Transverse colon (tissue), 4 donors: ENCODE measurements at regions not wholly inside any gene's neighbourhood (a gene's known extent, or its start where the extent isn't known, plus 50 kb on each side); places are given as distances from the start of the nearest gene placed in this dataset.

ENCODE experiments used
- DNase-seq: peaks from one replicate; pipeline ENCODE4 v3.0.0-alpha.2; 2019
- H3K27ac ChIP-seq, 4 donors: fragments of 200-600 bp; sonication (generic); 2 replicates each; pipeline ENCODE4 v1.5.1; 2016 to 2018; ENCODE audit warnings: inconsistent platforms in 4 of 4
- H3K27me3 ChIP-seq: fragments of 200-600 bp; sonication (generic); 2 replicates; pipeline ENCODE4 v1.5.1; 2017; ENCODE audit warnings: inconsistent platforms
- H3K36me3 ChIP-seq, 4 donors: fragments of 200-600 bp; sonication (generic); 2 replicates each; pipeline ENCODE4 v1.5.1; 2017 to 2019; ENCODE audit warnings: inconsistent platforms in 4 of 4
- H3K4me1 ChIP-seq, 4 donors: fragments of 200-600 bp; sonication (generic); 2 replicates each; pipeline ENCODE4 v1.5.1; 2017 to 2020; ENCODE audit warnings: inconsistent platforms in 4 of 4
- H3K4me3 ChIP-seq, 4 donors: fragments of 200-600 bp; sonication (generic); 1 replicate in 1 of 4; 2 replicates in 3 of 4; pipeline versions ENCODE4 v1.5.1 to v1.6.1; 2017 to 2019; ENCODE audit warnings: inconsistent platforms in 4 of 4
- H3K9me3 ChIP-seq, 2 donors: fragments of 200-600 bp; sonication (generic); 2 replicates each; pipeline ENCODE4 v1.5.1; 2017 to 2019; ENCODE audit warnings: inconsistent platforms in 2 of 2
- EP300 ChIP-seq: sonication (generic); formaldehyde crosslinking; IDR thresholded peaks from one replicate; pipeline ENCODE4 v1.6.1; 2017; ENCODE audit warnings: antibody characterized with exemption, low read depth
- POLR2A ChIP-seq: fragments of 450-650 bp; IDR thresholded peaks from one replicate; pipeline ENCODE4 v1.6.1; 2016; ENCODE audit warnings: antibody characterized with exemption, mild to moderate bottlenecking, moderate library complexity
- POLR2AphosphoS5 ChIP-seq, 3 donors: sonication (generic); formaldehyde crosslinking; IDR thresholded peaks; one replicate each; pipeline ENCODE4 v1.6.1; 2016; ENCODE audit warnings: antibody characterized with exemption in 3 of 3
- WGBS, 2 donors: methylation state at CpG; one replicate each; pipeline ENCODE4 v1.1.5; 2018; ENCODE audit warnings: low coverage in 1 of 2; 5-methylcytosine and 5-hydroxymethylcytosine counted together
- in situ Hi-C, 4 donors: fragments of 200-750 bp; cut with MboI; loops; one replicate each; pipeline versions ENCODE4 v1.15.0 to v1.15.1; 2017; ENCODE audit warnings: low sequenced_read_pairs in 3 of 4, low pct_ligation_motif_present in 1 of 4, low pct_unique_long_range_greater_than_20kb in 1 of 4
- intact Hi-C: fragments of 100-400 bp; cut with DNase I; formaldehyde crosslinking; loops from one replicate; pipeline ENCODE4 v1.15.1; 2023; ENCODE audit warnings: low total_unique reads
- TF ChIP-seq, protein P1 (sequence below), 5 experiments: fragments of 200-600 bp in 3 of 5; fragments of 450-650 bp in 2 of 5; sonication (generic) in 3 of 5; IDR thresholded peaks; 1 replicate in 2 of 5; 2 replicates in 3 of 5; pipeline ENCODE4 v1.5.1; 2016 to 2017; ENCODE audit warnings: antibody characterized with exemption in 5 of 5, inconsistent platforms in 3 of 5, mild to moderate bottlenecking in 2 of 5, moderate library complexity in 1 of 5

DNA sequence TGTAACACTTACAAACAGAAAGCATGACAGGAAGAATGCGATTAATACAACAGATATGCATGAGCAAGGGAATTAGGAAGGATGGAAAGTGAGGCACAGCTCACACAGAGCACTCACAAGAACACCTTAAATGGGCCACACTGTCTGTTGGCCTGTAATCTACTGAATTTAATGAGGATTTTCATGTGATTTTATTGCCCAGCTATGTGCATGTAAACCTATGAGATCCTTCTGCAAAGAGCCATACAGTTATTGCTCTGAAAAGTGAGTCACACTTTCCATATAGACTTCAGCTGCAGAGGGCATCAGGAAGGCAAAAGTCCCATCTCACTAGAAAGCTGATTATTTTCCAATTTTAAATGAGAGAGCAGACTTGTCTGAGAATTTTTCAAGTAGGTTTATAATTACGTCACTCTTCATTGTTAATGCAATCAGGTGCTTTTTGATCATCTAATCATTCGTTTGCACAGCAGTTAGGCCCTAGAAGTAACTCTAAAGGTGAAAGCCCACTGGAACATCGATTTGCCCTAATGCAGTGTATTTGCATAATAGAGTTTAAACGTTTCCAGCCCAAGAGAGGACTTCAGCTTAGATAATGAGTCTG, 832.7 kb upstream of the INTU start:
- Histone ChIP-seq H3K9me3 (no peaks in the 10 kb centered on the region), H3K4me1 (no peaks in the 10 kb centered on the region), H3K36me3 (no peaks in the 10 kb centered on the region), H3K4me3 (no peak overlapping the region), H3K27ac (no peak overlapping the region), H3K27me3 (no peaks in the 10 kb centered on the region)
- WGBS, 2 donors, result 37 to 52% methylated on average over 5 of the region's 5 CpGs
- TF ChIP-seq POLR2AphosphoS5 (IDR thresholded peaks at IDR 0.05) (no peak), EP300 (no peak), POLR2A (no peak)
- TF ChIP-seq, protein P1, sequence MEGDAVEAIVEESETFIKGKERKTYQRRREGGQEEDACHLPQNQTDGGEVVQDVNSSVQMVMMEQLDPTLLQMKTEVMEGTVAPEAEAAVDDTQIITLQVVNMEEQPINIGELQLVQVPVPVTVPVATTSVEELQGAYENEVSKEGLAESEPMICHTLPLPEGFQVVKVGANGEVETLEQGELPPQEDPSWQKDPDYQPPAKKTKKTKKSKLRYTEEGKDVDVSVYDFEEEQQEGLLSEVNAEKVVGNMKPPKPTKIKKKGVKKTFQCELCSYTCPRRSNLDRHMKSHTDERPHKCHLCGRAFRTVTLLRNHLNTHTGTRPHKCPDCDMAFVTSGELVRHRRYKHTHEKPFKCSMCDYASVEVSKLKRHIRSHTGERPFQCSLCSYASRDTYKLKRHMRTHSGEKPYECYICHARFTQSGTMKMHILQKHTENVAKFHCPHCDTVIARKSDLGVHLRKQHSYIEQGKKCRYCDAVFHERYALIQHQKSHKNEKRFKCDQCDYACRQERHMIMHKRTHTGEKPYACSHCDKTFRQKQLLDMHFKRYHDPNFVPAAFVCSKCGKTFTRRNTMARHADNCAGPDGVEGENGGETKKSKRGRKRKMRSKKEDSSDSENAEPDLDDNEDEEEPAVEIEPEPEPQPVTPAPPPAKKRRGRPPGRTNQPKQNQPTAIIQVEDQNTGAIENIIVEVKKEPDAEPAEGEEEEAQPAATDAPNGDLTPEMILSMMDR (IDR thresholded peaks at IDR 0.05), result no peak
- no peak for DNase-seq
- in situ Hi-C loops (no loop called here), intact Hi-C loops (no loop called here)

DNA sequence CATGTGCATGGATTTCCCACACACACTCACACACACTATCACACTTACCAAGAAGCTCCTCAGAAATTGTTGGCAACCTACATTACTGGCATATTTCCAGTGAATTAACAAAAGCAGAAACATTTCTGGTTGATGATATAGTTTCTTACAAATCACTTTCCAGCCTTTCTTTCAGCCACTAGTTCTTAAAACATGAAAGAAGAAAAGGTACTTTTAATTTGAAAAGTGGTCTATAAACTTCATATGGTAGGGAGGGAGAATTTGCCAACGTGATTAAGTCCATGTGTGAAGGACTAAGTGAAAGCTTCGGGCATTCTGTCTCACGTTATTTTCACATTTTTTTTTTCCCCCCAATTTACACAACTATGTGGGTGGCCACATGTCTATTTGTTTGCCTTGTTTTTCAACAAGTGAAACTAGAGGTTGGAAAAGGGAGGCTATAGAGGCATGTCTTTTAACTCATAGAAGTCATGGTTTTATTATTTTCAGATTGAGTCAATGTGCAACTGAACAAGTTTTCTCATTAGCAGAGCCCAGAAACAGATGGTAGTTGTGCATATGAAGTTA, 832.1 kb upstream of the INTU start:
- no peak overlapping the region for H3K4me3 ChIP-seq
- H3K36me3 ChIP-seq, result no peaks in the 10 kb centered on the region
- TF ChIP-seq, protein P1 (IDR thresholded peaks at IDR 0.05), result no peak
- no peak for TF ChIP-seq POLR2AphosphoS5 (IDR thresholded peaks at IDR 0.05)
- TF ChIP-seq POLR2A, result no peak
- TF ChIP-seq EP300, result no peak
- intact Hi-C loops, result no loop called here
- DNase-seq, result no peak
- no peaks in the 10 kb centered on the region for H3K9me3 ChIP-seq
- no peak overlapping the region for H3K27ac ChIP-seq
- in situ Hi-C loops, result no loop called here
- H3K27me3 ChIP-seq, result no peaks in the 10 kb centered on the region
- WGBS, 2 donors, result 41 to 44% methylated on average over 3 of the region's 3 CpGs
- no peaks in the 10 kb centered on the region for H3K4me1 ChIP-seq

DNA sequence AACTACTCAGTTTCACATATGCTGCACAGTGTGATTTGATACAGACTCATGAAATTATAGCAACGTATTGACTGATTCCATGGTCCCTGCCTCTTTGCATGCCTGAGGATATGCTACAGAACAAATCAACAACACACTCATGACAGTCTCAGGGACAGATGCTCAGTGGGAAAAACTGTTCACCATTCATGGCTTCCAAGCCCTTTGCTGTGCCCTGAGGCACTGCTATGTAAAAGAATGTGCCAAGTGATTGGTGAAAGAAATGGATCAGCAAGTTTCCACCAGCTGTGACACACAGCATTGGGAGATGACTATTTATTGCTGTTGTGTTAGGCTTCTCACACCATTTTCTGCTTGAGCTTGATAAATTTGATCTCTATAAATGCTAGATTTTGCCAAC, 825.6 kb upstream of the INTU start:
- no peaks in the 10 kb centered on the region for H3K27me3 ChIP-seq
- in situ Hi-C loops, result no loop called here
- intact Hi-C loops, result no loop called here
- TF ChIP-seq, protein P1 (IDR thresholded peaks at IDR 0.05), result no peak
- TF ChIP-seq EP300 (no peak), POLR2AphosphoS5 (IDR thresholded peaks at IDR 0.05) (no peak)
- DNase-seq, result no peak
- no peaks in the 10 kb centered on the region for H3K4me1 ChIP-seq
- H3K27ac ChIP-seq, result no peak overlapping the region
- no peaks in the 10 kb centered on the region for H3K9me3 ChIP-seq
- WGBS, 2 donors, result 70 to 77% methylated on average over 1 of the region's 1 CpG
- no peak overlapping the region for H3K4me3 ChIP-seq
- H3K36me3 ChIP-seq, result no peaks in the 10 kb centered on the region

DNA sequence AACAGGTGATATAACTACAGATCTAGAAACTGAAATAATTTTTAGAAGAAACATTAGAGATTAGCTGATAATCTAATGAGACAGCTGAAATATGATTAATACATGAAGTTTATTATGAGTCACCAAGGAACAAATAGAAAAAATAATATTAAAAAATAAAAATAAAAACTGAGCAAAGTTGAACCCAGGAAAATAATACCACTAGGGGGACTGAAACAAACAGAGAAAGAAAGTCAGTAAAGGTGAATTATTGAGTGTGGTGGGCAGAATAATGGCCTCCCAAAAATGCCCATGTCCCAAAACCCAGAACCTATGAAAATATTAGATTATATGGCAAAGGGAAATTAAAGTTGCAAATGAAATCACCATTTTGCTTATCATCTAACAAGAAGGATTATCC, 820.7 kb upstream of the INTU start:
- intact Hi-C loops (no loop called here), in situ Hi-C loops (no loop called here)
- TF ChIP-seq, protein P1 (IDR thresholded peaks at IDR 0.05), result no peak
- no peak for TF ChIP-seq POLR2A
- TF ChIP-seq EP300, result no peak
- TF ChIP-seq POLR2AphosphoS5 (IDR thresholded peaks at IDR 0.05), result no peak
- H3K27me3 ChIP-seq, result no peaks in the 10 kb centered on the region
- H3K36me3 ChIP-seq, result no peaks in the 10 kb centered on the region
- no peaks in the 10 kb centered on the region for H3K9me3 ChIP-seq
- no peaks in the 10 kb centered on the region for H3K4me1 ChIP-seq
- H3K4me3 ChIP-seq, result no peak overlapping the region
- no peak for DNase-seq
- no peak overlapping the region for H3K27ac ChIP-seq
